ENCODE measurements at regions not wholly inside any gene's neighbourhood (a gene's known extent, or its start where the extent isn't known, plus 50 kb on each side); places are given as distances from the start of the nearest gene placed in this dataset.
A peak's percentile ranks its signal among the peaks of the same experiment; 100 is the strongest.

GRCh38 chr1:219277304-219278105 is 103.8 kb downstream of the LYPLAL1 start:
- DNase-seq (ENCODE audit: low spot score), result no peak

DNA sequence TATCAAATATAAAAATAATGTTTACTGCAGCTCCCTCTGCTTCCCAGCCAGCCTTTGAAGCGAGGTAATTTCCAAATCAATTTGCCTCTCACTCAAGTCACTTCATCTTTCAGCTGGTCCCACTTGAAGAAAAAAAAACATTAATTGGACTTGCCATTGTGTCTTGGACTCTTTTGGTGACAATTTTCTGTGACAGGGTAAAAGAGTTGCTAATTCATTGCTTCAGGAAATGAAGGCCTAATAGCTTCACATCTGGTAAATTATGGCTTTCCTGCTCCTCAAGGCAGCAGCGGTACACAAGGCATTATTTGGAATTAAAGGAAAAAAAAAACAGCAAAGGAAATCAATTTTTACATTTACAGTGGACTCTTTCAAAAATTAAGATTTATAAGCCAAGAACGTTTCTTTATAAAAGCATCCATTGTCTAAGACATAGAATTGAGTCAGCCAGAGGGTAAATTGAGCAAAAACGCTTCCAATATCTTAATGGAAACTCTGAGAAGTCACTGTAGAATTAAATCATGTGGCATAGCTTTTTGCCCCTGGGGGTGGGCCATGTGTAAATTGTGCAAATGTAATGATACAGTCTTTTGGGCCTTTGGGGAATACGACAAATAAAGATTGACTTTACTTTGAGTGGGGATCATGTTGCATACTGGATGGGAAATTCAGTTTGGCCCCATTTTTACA is 102.5 kb downstream of the LYPLAL1 start:
- DNase-seq (ENCODE audit: low spot score), result no peak

GRCh38 chr1:219273088-219273686 is 99.5 kb downstream of the LYPLAL1 start:
- no peak for DNase-seq (ENCODE audit: low spot score)

DNA sequence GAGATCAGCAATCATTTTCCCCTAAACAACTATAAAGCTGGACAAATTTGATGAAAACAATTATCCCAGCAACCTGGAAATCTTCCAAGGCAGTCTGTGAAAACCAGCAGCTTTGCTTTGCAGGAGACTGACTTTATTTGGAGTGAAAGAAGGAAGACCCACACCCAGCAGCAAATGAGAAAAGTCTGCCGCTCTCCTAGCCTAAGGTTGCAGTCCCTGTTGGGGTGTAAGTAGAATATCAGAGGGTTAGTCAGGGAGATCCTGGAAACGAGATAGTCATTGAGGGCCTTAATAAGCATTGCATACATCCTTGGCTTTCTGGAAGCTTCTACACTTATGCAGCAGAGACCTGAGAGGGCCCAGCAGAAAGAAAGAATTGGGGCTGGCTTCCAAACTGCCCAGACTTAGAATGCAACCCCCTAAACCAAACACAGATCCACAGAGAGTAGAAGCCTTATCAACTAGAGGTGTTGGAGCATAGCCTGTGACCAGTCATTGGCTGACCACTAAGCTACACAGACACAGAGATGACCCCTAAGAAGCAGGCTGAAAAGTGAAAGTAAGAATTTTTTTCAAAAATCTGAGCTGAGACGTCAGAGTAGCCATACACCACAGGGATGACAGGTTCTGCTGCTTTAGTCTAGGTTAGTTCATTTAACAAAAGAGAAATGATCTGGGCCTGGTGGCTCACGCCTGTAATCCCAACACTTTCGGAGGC is 98.3 kb downstream of the LYPLAL1 start:
- DNase-seq (ENCODE audit: low spot score), result peak; percentile 42

- DNase-seq (ENCODE audit: low spot score), result no peak
These were observed 95.5 kb downstream of the LYPLAL1 start for GRCh38 chr1:219269171-219269570.

DNA sequence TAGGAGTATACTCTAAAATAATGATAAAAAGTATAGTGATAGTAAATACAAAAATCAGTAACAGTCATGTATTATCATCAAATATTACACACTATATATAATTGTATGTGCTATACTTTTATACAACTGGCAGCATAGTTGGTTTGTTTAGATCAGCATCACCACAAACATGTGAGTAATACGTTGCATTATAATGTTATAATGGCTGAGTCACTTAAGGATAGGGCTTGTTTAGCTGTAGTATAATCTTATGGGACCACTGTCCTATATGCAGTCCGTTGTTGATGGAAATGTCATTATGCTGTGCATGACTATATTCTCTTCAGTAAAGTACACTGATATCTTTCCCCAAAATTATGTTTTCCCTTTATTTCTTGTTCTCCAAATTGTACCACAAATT is 92.8 kb downstream of the LYPLAL1 start:
- no peak for DNase-seq (ENCODE audit: low spot score)

DNA sequence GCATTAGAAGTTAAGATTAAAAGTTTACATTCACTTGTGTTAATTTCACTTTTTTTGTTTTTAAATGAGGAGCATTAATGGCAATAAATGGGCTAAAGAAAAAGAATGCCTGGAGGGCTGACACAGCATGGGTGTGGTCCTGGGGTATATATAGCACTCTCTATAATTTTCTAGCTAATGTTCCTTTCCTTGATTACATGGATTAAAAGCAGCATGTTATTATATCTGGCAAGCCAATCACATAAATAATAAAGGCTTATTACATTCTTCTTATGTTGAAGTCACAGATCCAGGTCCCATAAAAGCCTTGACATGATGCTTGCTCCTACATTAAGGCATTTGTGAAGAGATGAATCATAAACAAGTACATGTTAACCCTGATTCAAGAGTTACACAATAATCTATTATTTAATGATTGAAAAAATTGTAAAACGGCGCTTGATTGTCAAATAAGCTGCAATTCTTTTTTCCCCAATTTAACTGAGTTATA is 91.4 kb downstream of the LYPLAL1 start:
- DNase-seq (ENCODE audit: low spot score), result no peak

GRCh38 chr1:219264561-219264960 is 90.9 kb downstream of the LYPLAL1 start:
- DNase-seq (ENCODE audit: low spot score), result no peak

Measured in A172 (cell line).